ENCODE measurements at regions not wholly inside any gene's neighbourhood (a gene's known extent, or its start where the extent isn't known, plus 50 kb on each side); places are given as distances from the start of the nearest gene placed in this dataset.

DNA sequence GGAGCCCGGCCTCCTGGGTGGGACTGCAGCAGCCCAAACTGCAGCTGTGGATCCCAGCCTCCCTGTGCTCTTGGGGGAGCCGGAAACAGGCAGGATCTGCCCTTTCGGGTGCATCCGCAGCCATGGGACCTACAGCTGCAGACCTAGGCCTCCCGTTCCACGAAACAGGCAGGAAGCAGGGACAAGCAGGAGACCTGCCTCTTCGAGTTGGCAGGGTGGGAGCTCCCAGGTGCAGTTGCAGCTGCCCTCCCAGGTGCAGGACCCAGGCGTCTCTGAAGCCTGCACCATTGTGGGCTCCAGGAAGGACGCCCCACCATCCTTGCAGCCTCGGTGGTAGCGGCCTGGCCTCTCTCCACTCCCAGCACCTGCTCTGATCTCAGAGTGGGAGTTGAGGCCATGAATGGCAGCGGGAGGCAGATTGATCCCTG lies 189.0 kb upstream of the KLHL1 start:
- no peaks in the 10 kb centered on the region for H3K9me3 ChIP-seq
- H3K36me3 ChIP-seq: no peaks in the 10 kb centered on the region
- H3K9ac ChIP-seq (ENCODE audit: low read depth in 2 of 2, low read length in 2 of 2): no peak overlapping the region
- TF ChIP-seq CTCF (IDR thresholded peaks at IDR 0.05): no peak
- no peak overlapping the region for H3K4me3 ChIP-seq
- no peak overlapping the region for H3K27ac ChIP-seq
- H3K4me1 ChIP-seq: no peaks in the 10 kb centered on the region
- intact Hi-C loops (cut with DNase I): no loop called here
- no peak for DNase-seq
- H3K27me3 ChIP-seq: no peaks in the 10 kb centered on the region

GRCh38 chr13:70284371-70284770 lies 176.1 kb upstream of the KLHL1 start:
- H3K9me3 ChIP-seq: no peaks in the 10 kb centered on the region
- no peaks in the 10 kb centered on the region for H3K36me3 ChIP-seq
- no peak for DNase-seq
- H3K4me3 ChIP-seq: no peak overlapping the region
- no peaks in the 10 kb centered on the region for H3K4me1 ChIP-seq
- H3K27me3 ChIP-seq: no peaks in the 10 kb centered on the region
- intact Hi-C loops (cut with DNase I): no loop called here
- no peak overlapping the region for H3K27ac ChIP-seq
- no peak overlapping the region for H3K9ac ChIP-seq (ENCODE audit: low read depth in 2 of 2, low read length in 2 of 2)
- TF ChIP-seq CTCF (IDR thresholded peaks at IDR 0.05): no peak

GRCh38 chr13:70275841-70276240 lies 167.6 kb upstream of the KLHL1 start:
- DNase-seq: no peak
- no peak overlapping the region for H3K27ac ChIP-seq
- H3K9me3 ChIP-seq: no peaks in the 10 kb centered on the region
- H3K4me3 ChIP-seq: no peak overlapping the region
- no peaks in the 10 kb centered on the region for H3K36me3 ChIP-seq
- H3K4me1 ChIP-seq: no peaks in the 10 kb centered on the region
- no peaks in the 10 kb centered on the region for H3K27me3 ChIP-seq
- intact Hi-C loops (cut with DNase I): no loop called here
- TF ChIP-seq CTCF (IDR thresholded peaks at IDR 0.05): no peak
- no peak overlapping the region for H3K9ac ChIP-seq (ENCODE audit: low read depth in 2 of 2, low read length in 2 of 2)

- Histone ChIP-seq H3K27ac (no peak overlapping the region), H3K9me3 (no peaks in the 10 kb centered on the region), H3K27me3 (no peaks in the 10 kb centered on the region), H3K4me1 (no peaks in the 10 kb centered on the region), H3K9ac (ENCODE audit: low read depth in 2 of 2, low read length in 2 of 2) (no peak overlapping the region), H3K4me3 (no peak overlapping the region), H3K36me3 (no peaks in the 10 kb centered on the region)
- intact Hi-C loops (cut with DNase I): no loop called here
- DNase-seq: no peak
- no peak for TF ChIP-seq CTCF (IDR thresholded peaks at IDR 0.05)
Measured at GRCh38 chr13:70255406-70255991, 147.2 kb upstream of the KLHL1 start.

DNA sequence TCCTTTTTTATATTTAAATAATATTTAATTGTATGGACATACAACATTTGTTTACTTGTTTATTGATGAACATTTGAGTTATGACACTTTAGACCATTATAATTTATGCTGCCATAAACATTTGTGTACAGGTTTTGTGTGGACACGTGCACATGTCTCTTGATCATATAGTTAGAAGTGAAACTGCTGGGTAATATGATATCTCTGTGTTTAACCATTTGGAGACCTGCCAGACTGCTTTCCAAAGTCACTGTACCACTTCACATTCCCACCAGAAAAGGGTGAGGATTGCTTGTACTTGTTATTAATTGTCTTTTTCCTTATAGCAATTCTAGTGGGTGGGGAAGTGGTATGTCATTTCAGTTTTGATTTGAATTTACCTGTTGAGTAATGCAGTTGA lies 145.6 kb upstream of the KLHL1 start:
- no peak overlapping the region for H3K4me3 ChIP-seq
- intact Hi-C loops (cut with DNase I): no loop called here
- H3K36me3 ChIP-seq: no peaks in the 10 kb centered on the region
- no peak overlapping the region for H3K27ac ChIP-seq
- no peak overlapping the region for H3K9ac ChIP-seq (ENCODE audit: low read depth in 2 of 2, low read length in 2 of 2)
- no peak for DNase-seq
- TF ChIP-seq CTCF (IDR thresholded peaks at IDR 0.05): no peak
- no peaks in the 10 kb centered on the region for H3K4me1 ChIP-seq
- H3K27me3 ChIP-seq: no peaks in the 10 kb centered on the region
- no peaks in the 10 kb centered on the region for H3K9me3 ChIP-seq

All from colonic mucosa (tissue), 4 donors.